ENCODE measurements at regions not wholly inside any gene's neighbourhood (a gene's known extent, or its start where the extent isn't known, plus 50 kb on each side); places are given as distances from the start of the nearest gene placed in this dataset.

DNA sequence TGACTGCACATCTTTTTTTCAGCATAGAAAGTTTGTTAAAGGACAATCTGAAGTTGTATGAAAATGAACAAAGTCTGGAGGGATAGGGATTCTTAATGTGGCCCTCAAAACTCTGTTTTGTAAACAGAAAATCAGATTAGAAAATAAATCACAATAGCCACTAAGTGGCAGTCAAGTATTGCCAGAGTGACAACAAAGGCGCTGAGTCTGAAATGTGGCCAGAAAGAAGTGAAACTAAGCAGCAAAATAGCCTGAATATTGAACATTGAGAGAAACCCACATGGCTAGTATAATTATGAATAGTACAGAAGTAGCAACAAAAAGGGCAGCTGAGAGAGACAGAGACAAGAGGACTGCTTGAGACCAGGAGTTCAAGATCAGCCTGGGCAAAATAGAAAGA is 81.1 kb upstream of the CT45A1 start:
- DNase-seq (ENCODE audit: low read depth), result no peak
- TF ChIP-seq, protein P1, sequence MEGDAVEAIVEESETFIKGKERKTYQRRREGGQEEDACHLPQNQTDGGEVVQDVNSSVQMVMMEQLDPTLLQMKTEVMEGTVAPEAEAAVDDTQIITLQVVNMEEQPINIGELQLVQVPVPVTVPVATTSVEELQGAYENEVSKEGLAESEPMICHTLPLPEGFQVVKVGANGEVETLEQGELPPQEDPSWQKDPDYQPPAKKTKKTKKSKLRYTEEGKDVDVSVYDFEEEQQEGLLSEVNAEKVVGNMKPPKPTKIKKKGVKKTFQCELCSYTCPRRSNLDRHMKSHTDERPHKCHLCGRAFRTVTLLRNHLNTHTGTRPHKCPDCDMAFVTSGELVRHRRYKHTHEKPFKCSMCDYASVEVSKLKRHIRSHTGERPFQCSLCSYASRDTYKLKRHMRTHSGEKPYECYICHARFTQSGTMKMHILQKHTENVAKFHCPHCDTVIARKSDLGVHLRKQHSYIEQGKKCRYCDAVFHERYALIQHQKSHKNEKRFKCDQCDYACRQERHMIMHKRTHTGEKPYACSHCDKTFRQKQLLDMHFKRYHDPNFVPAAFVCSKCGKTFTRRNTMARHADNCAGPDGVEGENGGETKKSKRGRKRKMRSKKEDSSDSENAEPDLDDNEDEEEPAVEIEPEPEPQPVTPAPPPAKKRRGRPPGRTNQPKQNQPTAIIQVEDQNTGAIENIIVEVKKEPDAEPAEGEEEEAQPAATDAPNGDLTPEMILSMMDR (IDR thresholded peaks at IDR 0.05; ENCODE audit: control insufficient read depth, extremely low read depth, insufficient read depth), result peak; percentile 40
- H3K4me3 ChIP-seq (ENCODE audit: low read depth, low read length), result no peak overlapping the region

DNA sequence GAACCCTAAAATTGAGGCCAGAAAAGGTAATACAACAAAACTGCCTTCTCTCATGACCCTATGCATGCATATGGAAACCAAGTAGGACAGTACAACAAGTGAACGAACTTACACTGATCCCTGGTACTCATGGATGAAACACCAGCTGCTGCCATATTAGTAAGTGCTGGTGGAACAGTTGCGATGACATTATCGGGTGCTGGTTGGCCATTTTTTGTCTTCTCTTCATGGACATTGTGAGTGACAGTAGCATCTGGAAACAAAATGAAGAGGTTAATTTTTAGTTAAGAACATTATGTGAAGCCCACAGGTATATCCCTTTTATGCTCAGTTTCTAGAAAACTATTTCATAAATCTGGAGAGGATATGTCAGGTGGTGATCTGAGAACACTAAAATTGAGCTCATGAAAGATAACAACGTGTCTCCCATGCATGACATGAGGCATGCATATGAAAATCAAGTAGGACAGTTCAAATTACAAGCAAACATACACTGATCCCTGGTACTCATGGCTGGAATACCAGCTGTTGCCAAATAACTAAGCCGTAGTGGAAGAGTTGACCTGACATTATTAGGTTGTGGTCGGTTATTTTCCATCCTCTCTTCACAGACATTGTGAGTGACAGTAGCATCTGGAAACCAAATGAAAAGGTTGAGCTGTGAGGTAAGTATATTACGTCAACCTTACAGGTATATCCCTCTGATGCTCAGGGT is 74.2 kb upstream of the CT45A1 start:
- no peak overlapping the region for H3K4me3 ChIP-seq (ENCODE audit: low read depth, low read length)
- TF ChIP-seq, protein P1 (IDR thresholded peaks at IDR 0.05; ENCODE audit: control insufficient read depth, extremely low read depth, insufficient read depth), result no peak
- DNase-seq (ENCODE audit: low read depth), result no peak

DNA sequence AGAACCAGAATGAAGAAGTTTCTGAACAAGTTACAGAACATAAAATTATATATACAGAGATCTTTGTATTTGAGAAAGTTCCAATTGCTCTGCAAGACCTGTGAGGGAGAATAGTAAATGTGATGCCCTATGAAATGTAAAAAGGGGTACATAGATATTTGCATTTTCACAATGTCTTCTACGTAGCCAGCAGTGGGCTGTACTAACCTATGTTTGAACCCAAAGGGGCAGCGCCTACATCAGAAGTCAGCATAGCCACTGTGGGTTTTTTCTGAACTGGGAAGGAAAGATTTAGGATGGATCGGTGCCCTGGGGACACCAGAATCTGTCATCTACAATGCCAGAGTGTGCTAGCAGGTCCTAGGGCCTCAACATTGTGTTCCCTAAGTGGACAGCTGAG is 69.5 kb upstream of the CT45A1 start:
- H3K4me3 ChIP-seq (ENCODE audit: low read depth, low read length), result no peak overlapping the region
- TF ChIP-seq, protein P1 (IDR thresholded peaks at IDR 0.05; ENCODE audit: control insufficient read depth, extremely low read depth, insufficient read depth), result no peak
- DNase-seq (ENCODE audit: low read depth), result no peak

DNA sequence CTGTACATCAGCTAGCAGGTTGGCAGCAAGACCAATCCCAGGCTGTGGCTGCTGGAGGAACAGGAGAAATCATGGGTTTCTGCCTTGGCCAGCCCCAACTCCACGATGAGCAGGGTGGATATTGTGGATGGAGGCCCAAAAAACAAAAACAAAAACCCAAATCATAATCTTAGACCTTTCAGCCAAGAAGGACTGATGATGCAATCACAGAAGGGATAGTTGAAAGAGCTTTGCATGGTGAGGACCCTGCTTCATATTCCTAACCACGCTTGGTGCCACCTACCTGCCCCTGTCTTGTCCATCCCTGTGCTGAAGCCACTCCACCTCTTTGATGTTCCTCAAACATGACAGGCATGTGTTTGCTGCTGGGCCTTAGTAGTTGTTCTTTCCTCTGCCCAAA is 68.8 kb upstream of the CT45A1 start:
- TF ChIP-seq, protein P1 (IDR thresholded peaks at IDR 0.05; ENCODE audit: control insufficient read depth, extremely low read depth, insufficient read depth), result no peak
- H3K4me3 ChIP-seq (ENCODE audit: low read depth, low read length), result no peak overlapping the region
- no peak for DNase-seq (ENCODE audit: low read depth)

DNA sequence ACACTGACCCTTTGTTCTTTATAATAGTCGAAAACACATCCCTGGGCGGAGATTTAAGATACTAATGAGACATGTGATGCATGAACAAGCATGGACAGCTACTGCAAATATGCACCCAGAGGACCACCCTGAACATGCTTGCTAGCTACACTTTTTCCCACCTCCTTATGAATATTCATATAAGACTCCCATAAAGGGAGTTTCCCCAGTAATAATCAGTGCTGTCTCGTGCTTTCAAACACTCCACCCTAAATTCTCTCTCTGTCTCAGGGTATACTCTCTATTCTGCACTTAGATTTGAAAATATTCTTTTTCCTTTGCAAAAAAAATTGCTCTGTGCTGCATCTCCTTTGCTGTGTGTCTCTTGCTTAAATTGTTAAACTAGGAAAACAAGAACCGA is 64.4 kb upstream of the CT45A1 start:
- TF ChIP-seq, protein P1 (IDR thresholded peaks at IDR 0.05; ENCODE audit: control insufficient read depth, extremely low read depth, insufficient read depth), result no peak
- no peak overlapping the region for H3K4me3 ChIP-seq (ENCODE audit: low read depth, low read length)
- DNase-seq (ENCODE audit: low read depth), result no peak

DNA sequence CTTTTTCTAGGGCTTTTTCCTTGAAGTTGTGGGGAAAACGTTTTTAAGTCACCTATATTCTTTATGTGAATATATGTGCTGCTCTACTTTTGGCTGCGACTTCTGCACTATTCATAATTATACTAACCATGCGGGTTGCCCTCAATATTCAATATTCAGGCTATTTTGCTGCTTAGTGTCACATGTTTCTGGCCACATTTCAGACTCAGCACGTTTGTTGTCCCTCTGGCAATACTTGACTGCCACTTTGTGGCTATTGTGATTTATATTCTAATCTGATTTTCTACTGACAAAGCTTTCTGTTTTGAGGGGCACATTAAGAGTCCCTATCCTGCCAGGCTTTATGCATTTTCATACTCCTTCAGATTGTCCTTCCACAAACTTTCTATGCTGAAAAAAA is 63.9 kb upstream of the CT45A1 start:
- TF ChIP-seq, protein P1 (IDR thresholded peaks at IDR 0.05; ENCODE audit: control insufficient read depth, extremely low read depth, insufficient read depth), result no peak
- H3K4me3 ChIP-seq (ENCODE audit: low read depth, low read length), result no peak overlapping the region
- no peak for DNase-seq (ENCODE audit: low read depth)
